ENCODE measurements at regions not wholly inside any gene's neighbourhood (a gene's known extent, or its start where the extent isn't known, plus 50 kb on each side); places are given as distances from the start of the nearest gene placed in this dataset.
"Not testable (repeated sequence)": the region's sequence is repeated elsewhere in the genome, so short reads cannot be mapped to it uniquely, and the experiment has no call there.

- no peak for DNase-seq (ENCODE audit: low spot score)
Measured at GRCh38 chr16:72455743-72456659, 284.0 kb upstream of the PMFBP1 start.

- not testable (repeated sequence) for DNase-seq (ENCODE audit: low spot score)
Measured at GRCh38 chr16:72453856-72454255, 281.9 kb upstream of the PMFBP1 start.

GRCh38 chr16:72444696-72445095, 272.7 kb upstream of the PMFBP1 start:
- DNase-seq (ENCODE audit: low spot score), result no peak

GRCh38 chr16:72443809-72444208, 271.9 kb upstream of the PMFBP1 start:
- DNase-seq (ENCODE audit: low spot score), result no peak

- DNase-seq (ENCODE audit: low spot score), result no peak
Measured at GRCh38 chr16:72442385-72443158, 270.6 kb upstream of the PMFBP1 start.

GRCh38 chr16:72437891-72438290, 265.9 kb upstream of the PMFBP1 start:
- DNase-seq (ENCODE audit: low spot score), result no peak

- DNase-seq (ENCODE audit: low spot score), result no peak
Measured at GRCh38 chr16:72434159-72434558, 262.2 kb upstream of the PMFBP1 start.

- no peak for DNase-seq (ENCODE audit: low spot score)
Measured at GRCh38 chr16:72430121-72430520, 258.2 kb upstream of the PMFBP1 start.

GRCh38 chr16:72429671-72430081, 257.7 kb upstream of the PMFBP1 start:
- DNase-seq (ENCODE audit: low spot score), result no peak

- DNase-seq (ENCODE audit: low spot score), result no peak
Measured at GRCh38 chr16:72428681-72429376, 256.9 kb upstream of the PMFBP1 start.

- DNase-seq (ENCODE audit: low spot score), result no peak
Measured at GRCh38 chr16:72427783-72428331, 255.9 kb upstream of the PMFBP1 start.

- DNase-seq (ENCODE audit: low spot score), result no peak
Measured at GRCh38 chr16:72427051-72427782, 255.3 kb upstream of the PMFBP1 start.

- DNase-seq (ENCODE audit: low spot score), result no peak
Measured at GRCh38 chr16:72426386-72426785, 254.4 kb upstream of the PMFBP1 start.

GRCh38 chr16:72425571-72426341, 253.8 kb upstream of the PMFBP1 start:
- no peak for DNase-seq (ENCODE audit: low spot score)

- DNase-seq (ENCODE audit: low spot score), result no peak
Measured at GRCh38 chr16:72424757-72425156, 252.8 kb upstream of the PMFBP1 start.

- no peak for DNase-seq (ENCODE audit: low spot score)
Measured at GRCh38 chr16:72422308-72422897, 250.4 kb upstream of the PMFBP1 start.

GRCh38 chr16:72419638-72420037, 247.7 kb upstream of the PMFBP1 start:
- DNase-seq (ENCODE audit: low spot score), result no peak

- no peak for DNase-seq (ENCODE audit: low spot score)
Measured at GRCh38 chr16:72415379-72415778, 243.4 kb upstream of the PMFBP1 start.

- no peak for DNase-seq (ENCODE audit: low spot score)
Measured at GRCh38 chr16:72410492-72410891, 238.5 kb upstream of the PMFBP1 start.

- DNase-seq (ENCODE audit: low spot score), result no peak
Measured at GRCh38 chr16:72409423-72409822, 237.5 kb upstream of the PMFBP1 start.

All from CD4-positive, alpha-beta T cell treated with Interleukin-2 at 100 ng/mL for 4 hours (primary cell).